SK-N-SH (cell line): ENCODE measurements at regions not wholly inside any gene's neighbourhood (a gene's known extent, or its start where the extent isn't known, plus 50 kb on each side); places are given as distances from the start of the nearest gene placed in this dataset.

Experiments used
- CTCF ChIA-PET: fragments of 300-600, 350-600 bp; formaldehyde crosslinking; extraction: SDS; loops from one replicate; lab custom pipeline; 2021; lab: Yijun Ruan, JAX
- POLR2A ChIA-PET: fragments of 350-600 bp; sonication (Branson Sonifier 250); formaldehyde crosslinking; extraction: SDS; loops from one replicate; lab custom pipeline; 2020; ENCODE audit warnings: antibody characterized with exemption, inconsistent platforms; lab: Yijun Ruan, JAX
- DNase-seq: peaks from one replicate; pipeline ENCODE4 v3.0.0; 2012
- H2AFZ ChIP-seq: fragments of 200-600 bp; sonication (generic); 2 replicates; pipeline ENCODE4 v1.8.1; 2016; ENCODE audit warnings: antibody characterized with exemption, mild to moderate bottlenecking, low read depth
- H3F3A ChIP-seq: fragments of 200-600 bp; sonication (generic); replicated peaks from 2 replicates; pipeline ENCODE3; 2016; ENCODE audit warnings: antibody characterized with exemption, mild to moderate bottlenecking; ENCODE audit not compliant: insufficient read depth
- H3K27ac ChIP-seq, 2 experiments: fragments of 200-500 bp in 1 of 2; fragments of 200-600 bp in 1 of 2; sonication (Bioruptor generic) in 1 of 2; sonication (generic), shearing (Covaris generic) in 1 of 2; 2 replicates each; pipeline versions ENCODE4 v1.5.1 to v1.6.1; 2014 to 2016; ENCODE audit warnings: low read depth in 2 of 2, inconsistent platforms in 1 of 2, low read length in 1 of 2, mild to moderate bottlenecking in 1 of 2, mixed read lengths in 1 of 2
- H3K27me3 ChIP-seq: fragments of 200-600 bp; sonication (generic), shearing (Covaris generic); 2 replicates; pipeline ENCODE4 v1.6.1; 2016; ENCODE audit warnings: mixed run types; ENCODE audit not compliant: insufficient read depth
- H3K36me3 ChIP-seq, 2 experiments: fragments of 200-500 bp in 1 of 2; fragments of 200-600 bp in 1 of 2; sonication (Bioruptor generic) in 1 of 2; sonication (generic) in 1 of 2; replicated peaks in 1 of 2; 2 replicates each; pipeline versions ENCODE3 to v1.5.1; 2014 to 2016; ENCODE audit warnings: low read length in 1 of 2, mild to moderate bottlenecking in 1 of 2; ENCODE audit not compliant: insufficient read depth in 2 of 2, control insufficient read depth in 1 of 2
- H3K4me1 ChIP-seq, 2 experiments: fragments of 200-500 bp in 1 of 2; fragments of 200-600 bp in 1 of 2; sonication (Bioruptor generic) in 1 of 2; sonication (generic), shearing (Covaris generic) in 1 of 2; 2 replicates each; pipeline versions ENCODE4 v1.5.1 to v1.6.1; 2014 to 2016; ENCODE audit warnings: low read depth in 1 of 2, low read length in 1 of 2, mixed run types in 1 of 2; ENCODE audit not compliant: insufficient read depth in 2 of 2, control insufficient read depth in 1 of 2
- H3K4me2 ChIP-seq: fragments of 200-600 bp; sonication (generic), shearing (Covaris generic); 2 replicates; pipeline ENCODE4 v1.6.1; 2017; ENCODE audit warnings: mixed run types
- H3K4me3 ChIP-seq, 2 experiments: fragments of 200-500 bp in 1 of 2; fragments of 200-600 bp in 1 of 2; sonication (Bioruptor generic) in 1 of 2; sonication (generic), shearing (Covaris generic) in 1 of 2; 2 replicates each; pipeline versions ENCODE4 v1.5.1 to v1.8.1; 2014 to 2016; ENCODE audit warnings: low read depth in 2 of 2, inconsistent platforms in 1 of 2, low read length in 1 of 2, mild to moderate bottlenecking in 1 of 2, mixed read lengths in 1 of 2, moderate library complexity in 1 of 2
- H3K79me2 ChIP-seq: fragments of 200-600 bp; sonication (generic); 2 replicates; pipeline ENCODE4 v1.8.1; 2017; ENCODE audit warnings: mild to moderate bottlenecking; ENCODE audit not compliant: insufficient read depth
- H3K9ac ChIP-seq: fragments of 200-600 bp; sonication (generic); 2 replicates; pipeline ENCODE4 v1.6.1; 2017; ENCODE audit warnings: mixed run types
- H3K9me2 ChIP-seq: fragments of 200-600 bp; sonication (generic); 2 replicates; pipeline ENCODE4 v1.6.1; 2017; ENCODE audit warnings: mixed run types
- H3K9me3 ChIP-seq: fragments of 200-600 bp; sonication (generic); 2 replicates; pipeline ENCODE4 v1.6.1; 2017; ENCODE audit warnings: mixed run types, mild to moderate bottlenecking, moderate library complexity
- H4K20me1 ChIP-seq: fragments of 200-600 bp; sonication (generic); 2 replicates; pipeline ENCODE4 v1.6.1; 2017; ENCODE audit warnings: mild to moderate bottlenecking, mixed run types; ENCODE audit not compliant: insufficient read depth
- EZH2phosphoT487 ChIP-seq: fragments of 200-600 bp; sonication (generic); IDR thresholded peaks from 2 replicates; pipeline ENCODE4 v1.6.1; 2017; ENCODE audit warnings: low read depth, mixed run types, mild to moderate bottlenecking, antibody characterized with exemption, moderate library complexity, borderline replicate concordance
- FOSL2 ChIP-seq: IDR thresholded peaks from 2 replicates; pipeline ENCODE4 v1.4.0; 2012; ENCODE audit warnings: low read depth, mild to moderate bottlenecking, moderate library complexity, borderline replicate concordance
- FOXM1 ChIP-seq: IDR thresholded peaks from 2 replicates; pipeline ENCODE4 v1.4.0; 2012; ENCODE audit warnings: low read depth, mild to moderate bottlenecking
- JUND ChIP-seq: IDR thresholded peaks from 2 replicates; pipeline ENCODE4 v1.4.0; 2012
- MXI1 ChIP-seq: IDR thresholded peaks from 2 replicates; pipeline ENCODE4 v1.6.1; 2012; ENCODE audit warnings: mild to moderate bottlenecking, low read depth, low read length, improper control_type of control experiment
- NRF1 ChIP-seq: IDR thresholded peaks from 2 replicates; pipeline ENCODE4 v1.6.1; 2012; ENCODE audit warnings: low read depth, mild to moderate bottlenecking, low read length
- RXRA ChIP-seq: IDR thresholded peaks from 2 replicates; pipeline ENCODE4 v1.4.0; 2012; ENCODE audit warnings: low read depth, mild to moderate bottlenecking, borderline replicate concordance
- SIN3A ChIP-seq: IDR thresholded peaks from 2 replicates; pipeline ENCODE4 v1.6.1; 2012; ENCODE audit warnings: low read depth, mild to moderate bottlenecking, low read length, moderate library complexity, borderline replicate concordance
- TEAD4 ChIP-seq: IDR thresholded peaks from 2 replicates; pipeline ENCODE4 v1.4.0; 2012; ENCODE audit warnings: mild to moderate bottlenecking, borderline replicate concordance; ENCODE audit not compliant: insufficient read depth
- YY1 ChIP-seq: IDR thresholded peaks from 2 replicates; pipeline ENCODE4 v1.4.0; 2012; ENCODE audit warnings: low read depth, mild to moderate bottlenecking
- WGBS: methylation state at CpG from one replicate; pipeline ENCODE4 v1.1.6; 2017; ENCODE audit warnings: low lambda C conversion rate; 5-methylcytosine and 5-hydroxymethylcytosine counted together
- TF ChIP-seq, protein P1 (sequence below): IDR thresholded peaks from 2 replicates; pipeline ENCODE4 v1.6.1; 2012; ENCODE audit warnings: mild to moderate bottlenecking, low read depth, low read length, moderate library complexity
- TF ChIP-seq, protein P2 (sequence below): fragments of 150-350 bp; IDR thresholded peaks from 2 replicates; pipeline ENCODE4 v1.6.1; 2016; ENCODE audit warnings: mild to moderate bottlenecking, low read depth, low read length
- TF ChIP-seq, protein P3 (sequence below): IDR thresholded peaks from 2 replicates; pipeline ENCODE4 v1.4.0; 2012; ENCODE audit warnings: low read depth, borderline replicate concordance

DNA sequence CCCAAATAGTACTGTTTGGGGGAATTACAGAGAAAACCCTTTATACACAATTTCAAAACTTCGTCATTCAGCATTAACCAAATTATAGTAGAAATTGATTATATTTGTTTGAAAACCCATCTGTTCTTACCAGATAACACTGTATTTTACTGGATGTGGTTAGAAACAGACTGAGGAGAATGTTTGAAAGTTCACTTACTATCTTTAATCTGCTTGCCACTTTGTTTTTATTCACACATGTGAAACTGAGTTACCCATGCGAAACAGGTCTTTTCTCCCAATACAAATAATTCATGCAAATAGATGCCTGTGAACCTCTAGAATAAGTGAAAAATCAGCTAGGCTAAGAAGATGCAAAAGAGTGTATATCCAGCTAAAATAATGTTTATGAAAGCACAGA, 177.5 kb downstream of the NAA11 start:
- ChIA-PET CTCF (no interaction called here), POLR2A (no interaction called here)
- no peak for TF ChIP-seq TEAD4
- no peak for TF ChIP-seq EZH2phosphoT487
- TF ChIP-seq RXRA: no peak
- no peak for TF ChIP-seq NRF1
- TF ChIP-seq, protein P1, sequence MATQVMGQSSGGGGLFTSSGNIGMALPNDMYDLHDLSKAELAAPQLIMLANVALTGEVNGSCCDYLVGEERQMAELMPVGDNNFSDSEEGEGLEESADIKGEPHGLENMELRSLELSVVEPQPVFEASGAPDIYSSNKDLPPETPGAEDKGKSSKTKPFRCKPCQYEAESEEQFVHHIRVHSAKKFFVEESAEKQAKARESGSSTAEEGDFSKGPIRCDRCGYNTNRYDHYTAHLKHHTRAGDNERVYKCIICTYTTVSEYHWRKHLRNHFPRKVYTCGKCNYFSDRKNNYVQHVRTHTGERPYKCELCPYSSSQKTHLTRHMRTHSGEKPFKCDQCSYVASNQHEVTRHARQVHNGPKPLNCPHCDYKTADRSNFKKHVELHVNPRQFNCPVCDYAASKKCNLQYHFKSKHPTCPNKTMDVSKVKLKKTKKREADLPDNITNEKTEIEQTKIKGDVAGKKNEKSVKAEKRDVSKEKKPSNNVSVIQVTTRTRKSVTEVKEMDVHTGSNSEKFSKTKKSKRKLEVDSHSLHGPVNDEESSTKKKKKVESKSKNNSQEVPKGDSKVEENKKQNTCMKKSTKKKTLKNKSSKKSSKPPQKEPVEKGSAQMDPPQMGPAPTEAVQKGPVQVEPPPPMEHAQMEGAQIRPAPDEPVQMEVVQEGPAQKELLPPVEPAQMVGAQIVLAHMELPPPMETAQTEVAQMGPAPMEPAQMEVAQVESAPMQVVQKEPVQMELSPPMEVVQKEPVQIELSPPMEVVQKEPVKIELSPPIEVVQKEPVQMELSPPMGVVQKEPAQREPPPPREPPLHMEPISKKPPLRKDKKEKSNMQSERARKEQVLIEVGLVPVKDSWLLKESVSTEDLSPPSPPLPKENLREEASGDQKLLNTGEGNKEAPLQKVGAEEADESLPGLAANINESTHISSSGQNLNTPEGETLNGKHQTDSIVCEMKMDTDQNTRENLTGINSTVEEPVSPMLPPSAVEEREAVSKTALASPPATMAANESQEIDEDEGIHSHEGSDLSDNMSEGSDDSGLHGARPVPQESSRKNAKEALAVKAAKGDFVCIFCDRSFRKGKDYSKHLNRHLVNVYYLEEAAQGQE: no peak
- no peak for TF ChIP-seq YY1
- TF ChIP-seq, protein P2, sequence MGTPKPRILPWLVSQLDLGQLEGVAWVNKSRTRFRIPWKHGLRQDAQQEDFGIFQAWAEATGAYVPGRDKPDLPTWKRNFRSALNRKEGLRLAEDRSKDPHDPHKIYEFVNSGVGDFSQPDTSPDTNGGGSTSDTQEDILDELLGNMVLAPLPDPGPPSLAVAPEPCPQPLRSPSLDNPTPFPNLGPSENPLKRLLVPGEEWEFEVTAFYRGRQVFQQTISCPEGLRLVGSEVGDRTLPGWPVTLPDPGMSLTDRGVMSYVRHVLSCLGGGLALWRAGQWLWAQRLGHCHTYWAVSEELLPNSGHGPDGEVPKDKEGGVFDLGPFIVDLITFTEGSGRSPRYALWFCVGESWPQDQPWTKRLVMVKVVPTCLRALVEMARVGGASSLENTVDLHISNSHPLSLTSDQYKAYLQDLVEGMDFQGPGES: no peak
- TF ChIP-seq FOXM1: no peak
- TF ChIP-seq, protein P3, sequence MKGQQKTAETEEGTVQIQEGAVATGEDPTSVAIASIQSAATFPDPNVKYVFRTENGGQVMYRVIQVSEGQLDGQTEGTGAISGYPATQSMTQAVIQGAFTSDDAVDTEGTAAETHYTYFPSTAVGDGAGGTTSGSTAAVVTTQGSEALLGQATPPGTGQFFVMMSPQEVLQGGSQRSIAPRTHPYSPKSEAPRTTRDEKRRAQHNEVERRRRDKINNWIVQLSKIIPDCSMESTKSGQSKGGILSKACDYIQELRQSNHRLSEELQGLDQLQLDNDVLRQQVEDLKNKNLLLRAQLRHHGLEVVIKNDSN: no peak
- no peak for TF ChIP-seq FOSL2
- TF ChIP-seq JUND: no peak
- TF ChIP-seq SIN3A: no peak
- no peak for TF ChIP-seq MXI1
- no peak overlapping the region for H2AFZ ChIP-seq
- no peak overlapping the region for H3K4me3 ChIP-seq
- DNase-seq: no peak
- H3K36me3 ChIP-seq: no peaks in the 10 kb centered on the region
- no peak overlapping the region for H3K27ac ChIP-seq
- H4K20me1 ChIP-seq: no peaks in the 10 kb centered on the region
- H3K9me2 ChIP-seq: no peaks in the 10 kb centered on the region
- no peaks in the 10 kb centered on the region for H3F3A ChIP-seq
- H3K27me3 ChIP-seq: no peaks in the 10 kb centered on the region
- H3K79me2 ChIP-seq: no peaks in the 10 kb centered on the region
- H3K9me3 ChIP-seq: peaks cover 3% of the 10 kb centered on the region; the same call in 1 of the 2 replicates
- H3K9ac ChIP-seq: no peak overlapping the region
- H3K4me1 ChIP-seq: no peaks in the 10 kb centered on the region
- H3K4me2 ChIP-seq: no peak overlapping the region
- WGBS: 52% methylated on average over 2 of the region's 2 CpGs
